ENCODE measurements at regions not wholly inside any gene's neighbourhood (a gene's known extent, or its start where the extent isn't known, plus 50 kb on each side); places are given as distances from the start of the nearest gene placed in this dataset.
A peak's percentile ranks its signal among the peaks of the same experiment; 100 is the strongest.

GRCh38 chr1:29868096-29868495 lies 631.8 kb downstream of the PTPRU start:
- no peak for DNase-seq (ENCODE audit: low spot score)

- DNase-seq (ENCODE audit: low spot score), result no peak
Observed at GRCh38 chr1:29865051-29865450, 628.7 kb downstream of the PTPRU start.

- no peak for DNase-seq (ENCODE audit: low spot score)
Observed at GRCh38 chr1:29864431-29865022, 628.2 kb downstream of the PTPRU start.

- no peak for DNase-seq (ENCODE audit: low spot score)
Observed at GRCh38 chr1:29861922-29862321, 625.6 kb downstream of the PTPRU start.

GRCh38 chr1:29861446-29861845 lies 625.1 kb downstream of the PTPRU start:
- no peak for DNase-seq (ENCODE audit: low spot score)

- DNase-seq (ENCODE audit: low spot score), result no peak
Observed at GRCh38 chr1:29860681-29861080, 624.4 kb downstream of the PTPRU start.

GRCh38 chr1:29860056-29860455 lies 623.7 kb downstream of the PTPRU start:
- no peak for DNase-seq (ENCODE audit: low spot score)

GRCh38 chr1:29859126-29859525 lies 622.8 kb downstream of the PTPRU start:
- no peak for DNase-seq (ENCODE audit: low spot score)

GRCh38 chr1:29858646-29859045 lies 622.3 kb downstream of the PTPRU start:
- no peak for DNase-seq (ENCODE audit: low spot score)

- no peak for DNase-seq (ENCODE audit: low spot score)
Observed at GRCh38 chr1:29856340-29857114, 620.2 kb downstream of the PTPRU start.

- DNase-seq (ENCODE audit: low spot score), result no peak
Observed at GRCh38 chr1:29855561-29856160, 619.3 kb downstream of the PTPRU start.

GRCh38 chr1:29854700-29855276 lies 618.5 kb downstream of the PTPRU start:
- no peak for DNase-seq (ENCODE audit: low spot score)

GRCh38 chr1:29853716-29854330 lies 617.5 kb downstream of the PTPRU start:
- DNase-seq (ENCODE audit: low spot score), result no peak

- DNase-seq (ENCODE audit: low spot score), result no peak
Observed at GRCh38 chr1:29852248-29852647, 615.9 kb downstream of the PTPRU start.

- DNase-seq (ENCODE audit: low spot score), result no peak
Observed at GRCh38 chr1:29851691-29852090, 615.4 kb downstream of the PTPRU start.

GRCh38 chr1:29849991-29850757 lies 613.9 kb downstream of the PTPRU start:
- no peak for DNase-seq (ENCODE audit: low spot score)

- peak; percentile 7 for DNase-seq (ENCODE audit: low spot score)
Observed at GRCh38 chr1:29849038-29849750, 612.9 kb downstream of the PTPRU start.

GRCh38 chr1:29845910-29846309 lies 609.6 kb downstream of the PTPRU start:
- no peak for DNase-seq (ENCODE audit: low spot score)

- DNase-seq (ENCODE audit: low spot score), result no peak
Observed at GRCh38 chr1:29842130-29842529, 605.8 kb downstream of the PTPRU start.

- DNase-seq (ENCODE audit: low spot score), result no peak
Observed at GRCh38 chr1:29839726-29840125, 603.4 kb downstream of the PTPRU start.

- DNase-seq (ENCODE audit: low spot score), result no peak
Observed at GRCh38 chr1:29838738-29839320, 602.5 kb downstream of the PTPRU start.
